Endothelial cell of umbilical vein (primary cell): ENCODE measurements at regions not wholly inside any gene's neighbourhood (a gene's known extent, or its start where the extent isn't known, plus 50 kb on each side); places are given as distances from the start of the nearest gene placed in this dataset.

Experiments used
- BruUV-seq: library from RNA; stranded (reverse); fragments of 400-500 nt; replicated peaks from 2 replicates; lab custom pipeline; 2021; lab: Mats Ljungman, UMichigan
- CTCF ChIA-PET: fragments of 300-600, 350-600 bp; sonication (Branson Sonifier 250); formaldehyde crosslinking; loops from one replicate; lab custom pipeline; 2021; ENCODE audit warnings: antibody characterized with exemption, inconsistent platforms; lab: Charles Lee
- POLR2A ChIA-PET: fragments of 300-600, 350-600 bp; sonication (Branson Sonifier 250); formaldehyde crosslinking; loops from one replicate; lab custom pipeline; 2021; ENCODE audit warnings: antibody characterized with exemption, inconsistent platforms; lab: Charles Lee
- DNase-seq: peaks from one replicate; pipeline ENCODE4 v3.0.0-alpha.2; 2011; ENCODE audit warnings: low read depth, low spot score
- FAIRE-seq: peaks from 2 replicates; lab custom pipeline; 2011; peaks lifted over from hg19 to GRCh38; lab: Jason Lieb, UNC
- H2AFZ ChIP-seq: 2 replicates; pipeline ENCODE4 v1.6.0; 2012; ENCODE audit warnings: low read depth, low read length, control low read depth, inconsistent platforms
- H3K27ac ChIP-seq: 2 replicates; pipeline ENCODE4 v1.5.1; 2011; ENCODE audit warnings: low read depth, mild to moderate bottlenecking, control low read depth, low read length, moderate library complexity; ENCODE audit not compliant: insufficient read depth
- H3K27me3 ChIP-seq, 2 experiments: 2 replicates each; pipeline versions ENCODE4 v1.6.0 to v1.6.1; 2011; ENCODE audit warnings: low read length in 2 of 2, mixed read lengths in 1 of 2; ENCODE audit not compliant: control insufficient read depth in 2 of 2, insufficient read depth in 2 of 2
- H3K36me3 ChIP-seq, 2 experiments: 2 replicates in 1 of 2; 3 replicates in 1 of 2; pipeline ENCODE4 v1.5.1; 2011; ENCODE audit warnings: low read length in 2 of 2, mild to moderate bottlenecking in 1 of 2, moderate library complexity in 1 of 2; ENCODE audit not compliant: control insufficient read depth in 2 of 2, insufficient read depth in 2 of 2; ENCODE audit errors: extremely low read depth in 1 of 2
- H3K4me1 ChIP-seq: 3 replicates; pipeline ENCODE4 v1.5.1; 2011; ENCODE audit warnings: mild to moderate bottlenecking, low read length; ENCODE audit not compliant: control insufficient read depth, insufficient read depth; ENCODE audit errors: extremely low read depth
- H3K4me2 ChIP-seq: 2 replicates; pipeline ENCODE4 v1.6.1; 2011; ENCODE audit warnings: low read length, control low read depth, mixed read lengths; ENCODE audit not compliant: insufficient read depth
- H3K4me3 ChIP-seq, 3 experiments: fragments of 200-600 bp in 1 of 3; sonication (generic), shearing (Covaris generic) in 1 of 3; replicated peaks in 1 of 3; 2 replicates each; pipeline ENCODE4 v1.5.1; 2011 to 2016; ENCODE audit warnings: control low read depth in 3 of 3, low read length in 3 of 3, mild to moderate bottlenecking in 2 of 3, inconsistent platforms in 1 of 3, low read depth in 1 of 3, moderate library complexity in 1 of 3; ENCODE audit not compliant: insufficient read depth in 1 of 3
- H3K79me2 ChIP-seq: 2 replicates; pipeline ENCODE4 v1.6.0; 2012; ENCODE audit warnings: low read length, inconsistent platforms; ENCODE audit not compliant: control insufficient read depth, insufficient read depth
- H3K9ac ChIP-seq: replicated peaks from 2 replicates; pipeline ENCODE3; 2011; ENCODE audit warnings: low read length, control low read depth; ENCODE audit not compliant: insufficient read depth; ENCODE audit errors: extremely low read depth
- H3K9me1 ChIP-seq: replicated peaks from 3 replicates; pipeline ENCODE4 v1.6.0; 2011; ENCODE audit warnings: mild to moderate bottlenecking, low read length; ENCODE audit not compliant: control insufficient read depth, insufficient read depth; ENCODE audit errors: extremely low read depth
- H3K9me3 ChIP-seq: replicated peaks from 2 replicates; pipeline ENCODE4 v1.5.1; 2012; ENCODE audit warnings: low read length, inconsistent platforms; ENCODE audit not compliant: control insufficient read depth, insufficient read depth
- H4K20me1 ChIP-seq: replicated peaks from 2 replicates; pipeline ENCODE3; 2011; ENCODE audit warnings: mild to moderate bottlenecking, low read length; ENCODE audit not compliant: control insufficient read depth, insufficient read depth; ENCODE audit errors: extremely low read depth
- CTCF ChIP-seq, 2 donors: IDR thresholded peaks; 1 replicate in 1 of 2; 2 replicates in 1 of 2; pipeline ENCODE4 v1.5.1; 2011; ENCODE audit warnings: low read length in 2 of 2, mild to moderate bottlenecking in 2 of 2, moderate library complexity in 2 of 2, control low read depth in 1 of 2, inconsistent platforms in 1 of 2, low read depth in 1 of 2; ENCODE audit not compliant: insufficient read depth in 1 of 2; ENCODE audit errors: extremely low read depth in 1 of 2
- EZH2 ChIP-seq: IDR thresholded peaks from 2 replicates; pipeline ENCODE4 v1.6.1; 2012; ENCODE audit warnings: borderline replicate concordance, low read depth, mild to moderate bottlenecking, moderate library complexity, low read length, inconsistent platforms; ENCODE audit not compliant: severe bottlenecking
- FOS ChIP-seq: IDR thresholded peaks from 2 replicates; pipeline ENCODE4 v1.6.1; 2011; ENCODE audit warnings: mild to moderate bottlenecking, low read length, moderate library complexity, borderline replicate concordance; ENCODE audit not compliant: insufficient read depth
- GATA2 ChIP-seq: IDR thresholded peaks from 2 replicates; pipeline ENCODE4 v1.7.0; 2011; ENCODE audit warnings: low read depth, mild to moderate bottlenecking, moderate library complexity, mixed read lengths, low read length; ENCODE audit not compliant: insufficient read length, insufficient read depth
- JUN ChIP-seq: IDR thresholded peaks from 2 replicates; pipeline ENCODE4 v1.6.1; 2011; ENCODE audit warnings: borderline replicate concordance, low read depth; ENCODE audit not compliant: insufficient read length, insufficient read depth
- MYC ChIP-seq: IDR thresholded peaks from one replicate; pipeline ENCODE4 v1.6.1; 2011; ENCODE audit warnings: mild to moderate bottlenecking, low read depth, low read length
- POLR2A ChIP-seq: IDR thresholded peaks from 2 replicates; pipeline ENCODE4 v1.6.1; 2012; ENCODE audit warnings: low read depth, mild to moderate bottlenecking, control low read depth, low read length
- POLR2AphosphoS5 ChIP-seq: IDR thresholded peaks from 2 replicates; pipeline ENCODE4 v1.6.1; 2012; ENCODE audit warnings: low read depth, mild to moderate bottlenecking, control low read depth, low read length, moderate library complexity; ENCODE audit not compliant: insufficient read depth
- dilution Hi-C: fragments of 300-500 bp; cut with MboI; formaldehyde crosslinking; loops from one replicate; pipeline ENCODE4 v1.15.0; 2019; ENCODE audit warnings: low sequenced_read_pairs; ENCODE audit not compliant: extremely low pct_ligation_motif_present
- intact Hi-C: fragments of 100-400 bp; cut with micrococcal nuclease; formaldehyde crosslinking; loops from one replicate; pipeline ENCODE4 v1.10.0; 2022
- TF ChIP-seq, protein P1 (sequence below): IDR thresholded peaks from 2 replicates; pipeline ENCODE4 v1.6.1; 2011; ENCODE audit not compliant: insufficient read depth, insufficient read length

- DNase-seq (no peak), FAIRE-seq (no peak)
- Histone ChIP-seq H3K27ac (no peak overlapping the region), H3K4me3 (no peak overlapping the region), H3K4me1 (peaks cover 4% of the 10 kb centered on the region), H3K36me3 (no peaks in the 10 kb centered on the region), H2AFZ (no peak overlapping the region), H3K9me1 (no peaks in the 10 kb centered on the region), H3K9me3 (no peaks in the 10 kb centered on the region), H4K20me1 (no peaks in the 10 kb centered on the region), H3K27me3 (no peaks in the 10 kb centered on the region), H3K79me2 (no peaks in the 10 kb centered on the region), H3K4me2 (no peak overlapping the region), H3K9ac (no peak overlapping the region)
- dilution Hi-C loops: no loop called here
- intact Hi-C loops: no loop called here
- CTCF ChIA-PET: interaction anchor here (1.6 to 1.7 kb wide), 2 partner anchors 374 to 376 kb away, joined by 4 to 7 read pairs; no protein-coding TSS in a partner anchor
- TF ChIP-seq POLR2AphosphoS5 (no peak), FOS (no peak), POLR2A (no peak), MYC (no peak), CTCF (IDR thresholded peaks at IDR 0.05; ENCODE audit: extremely low read depth in 1 of 2, insufficient read depth in 1 of 2, low read depth in 1 of 2, low read length in 2 of 2) (no peak), GATA2 (no peak), JUN (no peak), EZH2 (no peak)
- TF ChIP-seq, protein P1, sequence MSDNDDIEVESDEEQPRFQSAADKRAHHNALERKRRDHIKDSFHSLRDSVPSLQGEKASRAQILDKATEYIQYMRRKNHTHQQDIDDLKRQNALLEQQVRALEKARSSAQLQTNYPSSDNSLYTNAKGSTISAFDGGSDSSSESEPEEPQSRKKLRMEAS: no peak
- POLR2A ChIA-PET: no interaction called here
- no TSS peak for BruUV-seq
Measured at GRCh38 chr7:17678896-17679295, 261.4 kb downstream of the SNX13 start.
